HL-60 (cell line): ENCODE measurements at regions not wholly inside any gene's neighbourhood (a gene's known extent, or its start where the extent isn't known, plus 50 kb on each side); places are given as distances from the start of the nearest gene placed in this dataset.

Source experiments
- DNase-seq, 2 experiments: peaks; one replicate each; pipeline ENCODE4 v3.0.0-alpha.2; 2010 to 2020; ENCODE audit warnings: low read depth in 1 of 2, low spot score in 1 of 2
- H3K27ac ChIP-seq: fragments of 250-450 bp; sonication (Bioruptor Pico); replicated peaks from 2 replicates; pipeline ENCODE4 v1.5.1; 2020; ENCODE audit warnings: mild to moderate bottlenecking, moderate library complexity
- H3K27me3 ChIP-seq: fragments of 250-450 bp; sonication (Bioruptor Pico); 2 replicates; pipeline ENCODE4 v1.5.1; 2021; ENCODE audit warnings: mild to moderate bottlenecking, moderate library complexity; ENCODE audit not compliant: insufficient read depth, poor library complexity, severe bottlenecking
- H3K4me3 ChIP-seq: replicated peaks from 2 replicates; pipeline ENCODE4 v1.5.1; 2011; ENCODE audit warnings: mild to moderate bottlenecking, control low read depth, low read length; ENCODE audit not compliant: insufficient read depth
- GABPA ChIP-seq: IDR thresholded peaks from 2 replicates; pipeline ENCODE4 v1.6.1; 2012; ENCODE audit warnings: low read depth
- POLR2AphosphoS5 ChIP-seq: IDR thresholded peaks from 2 replicates; pipeline ENCODE4 v1.6.1; 2012; ENCODE audit warnings: low read depth
- SPI1 ChIP-seq: IDR thresholded peaks from 2 replicates; pipeline ENCODE4 v1.6.1; 2012; ENCODE audit warnings: low read depth, mild to moderate bottlenecking, borderline replicate concordance
- TF ChIP-seq, protein P1 (sequence below): IDR thresholded peaks from one replicate; pipeline ENCODE4 v1.5.1; 2011; ENCODE audit warnings: low read length, control low read depth, inconsistent platforms; ENCODE audit not compliant: insufficient read depth
- TF ChIP-seq, protein P2 (sequence below): IDR thresholded peaks from 2 replicates; pipeline ENCODE4 v1.6.1; 2012; ENCODE audit warnings: low read depth; ENCODE audit not compliant: insufficient replicate concordance

- DNase-seq, result no peak
- peaks cover 4% of the 10 kb centered on the region for H3K27me3 ChIP-seq
- H3K27ac ChIP-seq, result no peak overlapping the region
- no peak overlapping the region for H3K4me3 ChIP-seq
- TF ChIP-seq, protein P1, sequence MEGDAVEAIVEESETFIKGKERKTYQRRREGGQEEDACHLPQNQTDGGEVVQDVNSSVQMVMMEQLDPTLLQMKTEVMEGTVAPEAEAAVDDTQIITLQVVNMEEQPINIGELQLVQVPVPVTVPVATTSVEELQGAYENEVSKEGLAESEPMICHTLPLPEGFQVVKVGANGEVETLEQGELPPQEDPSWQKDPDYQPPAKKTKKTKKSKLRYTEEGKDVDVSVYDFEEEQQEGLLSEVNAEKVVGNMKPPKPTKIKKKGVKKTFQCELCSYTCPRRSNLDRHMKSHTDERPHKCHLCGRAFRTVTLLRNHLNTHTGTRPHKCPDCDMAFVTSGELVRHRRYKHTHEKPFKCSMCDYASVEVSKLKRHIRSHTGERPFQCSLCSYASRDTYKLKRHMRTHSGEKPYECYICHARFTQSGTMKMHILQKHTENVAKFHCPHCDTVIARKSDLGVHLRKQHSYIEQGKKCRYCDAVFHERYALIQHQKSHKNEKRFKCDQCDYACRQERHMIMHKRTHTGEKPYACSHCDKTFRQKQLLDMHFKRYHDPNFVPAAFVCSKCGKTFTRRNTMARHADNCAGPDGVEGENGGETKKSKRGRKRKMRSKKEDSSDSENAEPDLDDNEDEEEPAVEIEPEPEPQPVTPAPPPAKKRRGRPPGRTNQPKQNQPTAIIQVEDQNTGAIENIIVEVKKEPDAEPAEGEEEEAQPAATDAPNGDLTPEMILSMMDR, result no peak
- TF ChIP-seq, protein P2, sequence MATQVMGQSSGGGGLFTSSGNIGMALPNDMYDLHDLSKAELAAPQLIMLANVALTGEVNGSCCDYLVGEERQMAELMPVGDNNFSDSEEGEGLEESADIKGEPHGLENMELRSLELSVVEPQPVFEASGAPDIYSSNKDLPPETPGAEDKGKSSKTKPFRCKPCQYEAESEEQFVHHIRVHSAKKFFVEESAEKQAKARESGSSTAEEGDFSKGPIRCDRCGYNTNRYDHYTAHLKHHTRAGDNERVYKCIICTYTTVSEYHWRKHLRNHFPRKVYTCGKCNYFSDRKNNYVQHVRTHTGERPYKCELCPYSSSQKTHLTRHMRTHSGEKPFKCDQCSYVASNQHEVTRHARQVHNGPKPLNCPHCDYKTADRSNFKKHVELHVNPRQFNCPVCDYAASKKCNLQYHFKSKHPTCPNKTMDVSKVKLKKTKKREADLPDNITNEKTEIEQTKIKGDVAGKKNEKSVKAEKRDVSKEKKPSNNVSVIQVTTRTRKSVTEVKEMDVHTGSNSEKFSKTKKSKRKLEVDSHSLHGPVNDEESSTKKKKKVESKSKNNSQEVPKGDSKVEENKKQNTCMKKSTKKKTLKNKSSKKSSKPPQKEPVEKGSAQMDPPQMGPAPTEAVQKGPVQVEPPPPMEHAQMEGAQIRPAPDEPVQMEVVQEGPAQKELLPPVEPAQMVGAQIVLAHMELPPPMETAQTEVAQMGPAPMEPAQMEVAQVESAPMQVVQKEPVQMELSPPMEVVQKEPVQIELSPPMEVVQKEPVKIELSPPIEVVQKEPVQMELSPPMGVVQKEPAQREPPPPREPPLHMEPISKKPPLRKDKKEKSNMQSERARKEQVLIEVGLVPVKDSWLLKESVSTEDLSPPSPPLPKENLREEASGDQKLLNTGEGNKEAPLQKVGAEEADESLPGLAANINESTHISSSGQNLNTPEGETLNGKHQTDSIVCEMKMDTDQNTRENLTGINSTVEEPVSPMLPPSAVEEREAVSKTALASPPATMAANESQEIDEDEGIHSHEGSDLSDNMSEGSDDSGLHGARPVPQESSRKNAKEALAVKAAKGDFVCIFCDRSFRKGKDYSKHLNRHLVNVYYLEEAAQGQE, result no peak
- no peak for TF ChIP-seq POLR2AphosphoS5
- TF ChIP-seq SPI1, result no peak
- no peak for TF ChIP-seq GABPA
Observed at GRCh38 chr2:156147594-156148330, 184.8 kb downstream of the NR4A2 start.

DNA sequence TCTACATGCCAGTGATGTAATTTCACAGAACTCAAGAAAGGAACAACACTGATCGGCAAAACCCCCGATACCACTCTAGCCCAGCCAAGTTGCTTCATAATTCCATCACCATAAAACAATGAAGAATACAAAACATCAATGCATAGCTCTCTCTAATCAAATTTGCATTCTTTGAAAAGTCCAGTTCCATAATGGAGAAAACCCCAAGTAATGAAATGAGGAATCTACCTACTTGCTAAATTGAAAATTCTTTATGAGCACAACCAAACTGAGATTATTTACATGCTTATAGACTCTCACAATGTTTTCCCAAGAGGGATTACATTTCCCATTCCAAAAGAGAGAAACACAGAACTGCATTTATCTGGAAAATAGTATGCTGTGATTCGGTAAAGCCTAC, 186.5 kb downstream of the NR4A2 start:
- no peak for TF ChIP-seq GABPA
- TF ChIP-seq, protein P2, result no peak
- no peak for TF ChIP-seq SPI1
- TF ChIP-seq POLR2AphosphoS5, result no peak
- TF ChIP-seq, protein P1, result no peak
- Histone ChIP-seq H3K27me3 (peaks cover 4% of the 10 kb centered on the region), H3K4me3 (no peak overlapping the region), H3K27ac (no peak overlapping the region)
- no peak for DNase-seq

DNA sequence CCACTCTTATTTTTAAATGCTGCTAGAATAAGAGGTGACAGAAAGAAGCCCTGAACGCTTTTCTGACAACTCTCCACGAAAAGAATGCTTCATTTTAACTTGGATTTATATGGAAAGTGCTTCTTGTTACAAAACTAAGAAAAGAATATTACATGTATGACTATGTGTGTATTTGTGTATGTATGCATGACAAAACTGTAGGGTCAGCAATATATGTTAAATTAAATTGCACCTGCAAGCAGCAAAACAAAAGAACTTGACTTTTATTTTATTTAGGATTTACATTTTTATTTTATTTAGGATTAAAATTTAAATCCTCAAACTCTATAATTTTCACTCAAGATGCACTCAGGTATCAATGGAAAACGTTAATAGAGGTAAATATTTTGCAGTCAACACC, 187.1 kb downstream of the NR4A2 start:
- TF ChIP-seq, protein P1, result no peak
- TF ChIP-seq POLR2AphosphoS5 (no peak), GABPA (no peak), SPI1 (no peak)
- TF ChIP-seq, protein P2, result no peak
- Histone ChIP-seq H3K27ac (no peak overlapping the region), H3K4me3 (no peak overlapping the region), H3K27me3 (peaks cover 4% of the 10 kb centered on the region)
- DNase-seq, result no peak
